Activated naive CD4-positive, alpha-beta T cell treated with anti-CD3 and anti-CD28 coated beads, Interleukin-2, amount 50 U/mL, for 72 hours (primary cell): ENCODE measurements at regions not wholly inside any gene's neighbourhood (a gene's known extent, or its start where the extent isn't known, plus 50 kb on each side); places are given as distances from the start of the nearest gene placed in this dataset.
"Not testable (repeated sequence)": the region's sequence is repeated elsewhere in the genome, so short reads cannot be mapped to it uniquely, and the experiment has no call there.

ENCODE experiments used
- ATAC-seq, 2 donors: fragments of 150-1000 bp; cut with Tn5 transposase; 2 replicates each; pipeline ENCODE4 v1.10.0; 2021; ENCODE audit warnings: mild to moderate bottlenecking in 2 of 2, moderate library complexity in 2 of 2
- DNase-seq, 2 donors: peaks; one replicate each; pipeline ENCODE4 v3.0.0; 2021 to 2022; ENCODE audit warnings: low spot score in 2 of 2
- H3K27ac Mint-ChIP-seq, 2 donors: one replicate each; pipeline ENCODE4 v1.8.0; 2022; ENCODE audit warnings: mild to moderate bottlenecking in 2 of 2, mixed read lengths in 2 of 2
- H3K36me3 Mint-ChIP-seq, 2 donors: one replicate each; pipeline ENCODE4 v1.8.0; 2022; ENCODE audit warnings: mixed read lengths in 2 of 2
- H3K9me3 Mint-ChIP-seq, 2 donors: one replicate each; pipeline ENCODE4 v1.8.0; 2022; ENCODE audit warnings: mixed read lengths in 2 of 2

GRCh38 chr2:182647499-182647787 is 68.6 kb upstream of the DNAJC10 start:
- no peak for ATAC-seq
- no peak for DNase-seq
- Mint-ChIP-seq H3K36me3 (no peaks in the 10 kb centered on the region), H3K27ac (no peak overlapping the region), H3K9me3 (no peaks in the 10 kb centered on the region)

GRCh38 chr2:182649316-182649715 is 66.7 kb upstream of the DNAJC10 start:
- H3K36me3 Mint-ChIP-seq, result no peaks in the 10 kb centered on the region
- ATAC-seq (no peak), DNase-seq (no peak)
- no peak overlapping the region for H3K27ac Mint-ChIP-seq
- no peaks in the 10 kb centered on the region for H3K9me3 Mint-ChIP-seq

GRCh38 chr2:182650704-182651103 is 65.4 kb upstream of the DNAJC10 start:
- Mint-ChIP-seq H3K27ac (no peak overlapping the region), H3K36me3 (no peaks in the 10 kb centered on the region), H3K9me3 (no peaks in the 10 kb centered on the region)
- ATAC-seq, result no peak
- DNase-seq, result no peak

- H3K36me3 Mint-ChIP-seq, result no peaks in the 10 kb centered on the region
- no peaks in the 10 kb centered on the region for H3K9me3 Mint-ChIP-seq
- ATAC-seq (peak; percentile 88 to 93), DNase-seq (peak in 1 of 2 donors; percentile 14)
- no peak overlapping the region for H3K27ac Mint-ChIP-seq
Observed at GRCh38 chr2:182652326-182652725, 63.7 kb upstream of the DNAJC10 start.

DNA sequence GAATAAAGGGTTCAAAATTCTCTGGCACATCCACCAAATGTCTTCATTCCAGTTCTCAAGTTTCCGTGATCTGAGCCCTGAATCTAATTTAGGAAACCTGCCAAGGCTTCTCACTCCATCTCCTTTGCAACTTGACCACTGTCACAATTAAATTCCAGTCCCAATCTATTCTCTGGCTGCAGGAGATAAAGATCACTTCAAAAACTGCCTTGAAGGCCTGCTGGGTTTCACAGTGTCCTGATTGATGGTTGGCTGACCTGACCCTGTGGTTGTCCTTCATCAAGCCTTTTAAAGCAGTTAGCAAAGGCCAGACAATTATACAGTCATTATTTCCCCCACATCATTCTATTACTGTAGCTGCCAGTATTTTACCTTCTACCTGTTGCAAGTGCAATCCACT is 60.3 kb upstream of the DNAJC10 start:
- no peaks in the 10 kb centered on the region for H3K9me3 Mint-ChIP-seq
- ATAC-seq, result no peak
- no peaks in the 10 kb centered on the region for H3K36me3 Mint-ChIP-seq

DNA sequence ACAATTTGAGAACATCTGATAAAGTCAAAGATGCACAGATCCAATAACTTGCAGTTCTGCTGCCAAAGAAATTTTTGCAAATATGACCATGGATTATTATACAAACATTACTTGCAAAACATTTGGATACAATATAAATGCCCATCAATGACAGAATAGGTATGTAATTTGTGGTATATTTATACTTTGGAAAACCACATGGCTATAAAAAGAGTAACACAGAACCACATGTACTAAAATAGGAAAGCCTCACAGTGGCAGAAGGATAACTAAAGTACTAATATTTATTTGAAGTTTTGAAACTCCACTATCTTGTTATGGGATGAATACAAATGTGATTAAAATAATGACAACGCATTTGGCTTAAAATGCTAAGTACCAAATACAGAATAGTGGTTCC is 51.8 kb upstream of the DNAJC10 start:
- H3K9me3 Mint-ChIP-seq, result no peaks in the 10 kb centered on the region
- ATAC-seq (no peak), DNase-seq (no peak)
- H3K36me3 Mint-ChIP-seq, result no peaks in the 10 kb centered on the region
- H3K27ac Mint-ChIP-seq, result no peak overlapping the region

More for the DNA sequence above, 60.3 kb upstream of the DNAJC10 start:
- H3K27ac Mint-ChIP-seq, result no peak overlapping the region
- no peak for DNase-seq

DNA sequence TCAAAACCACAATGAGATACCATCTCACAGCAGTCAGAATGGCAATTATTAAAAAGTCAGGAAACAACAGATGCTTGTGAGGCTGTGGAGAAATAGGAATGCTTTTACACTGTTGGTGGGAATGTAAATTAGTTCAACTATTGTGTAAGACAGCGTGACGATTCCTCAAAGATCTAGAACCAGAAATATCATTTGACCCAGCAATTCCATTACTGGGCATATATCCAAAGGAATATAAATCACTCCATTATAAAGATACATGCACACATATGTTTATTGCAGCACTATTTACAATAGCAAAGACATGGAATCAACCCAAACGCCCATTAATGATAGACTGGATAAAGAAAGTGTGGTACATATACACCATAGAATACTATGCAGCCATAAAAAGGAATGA is 50.6 kb upstream of the DNAJC10 start:
- ATAC-seq, H3K27ac Mint-ChIP-seq, H3K9me3 Mint-ChIP-seq, H3K36me3 Mint-ChIP-seq, DNase-seq: not testable (repeated sequence)
